ENCODE measurements at regions not wholly inside any gene's neighbourhood (a gene's known extent, or its start where the extent isn't known, plus 50 kb on each side); places are given as distances from the start of the nearest gene placed in this dataset.

- no peak for TF ChIP-seq CTCF (IDR thresholded peaks at IDR 0.05; ENCODE audit: low read length)
- no peak for TF ChIP-seq EZH2 (IDR thresholded peaks at IDR 0.05; ENCODE audit: borderline replicate concordance, low read length)
Observed at GRCh38 chr2:150125708-150126107, 361.8 kb downstream of the RND3 start.
